WERI-Rb-1 (cell line): ENCODE measurements at regions not wholly inside any gene's neighbourhood (a gene's known extent, or its start where the extent isn't known, plus 50 kb on each side); places are given as distances from the start of the nearest gene placed in this dataset.

Experiments used
- DNase-seq: peaks from one replicate; pipeline ENCODE4 v3.0.0-alpha.2; 2020
- H3K27ac ChIP-seq: fragments of 250-450 bp; sonication (Bioruptor Pico); 2 replicates; pipeline ENCODE4 v1.5.1; 2020; ENCODE audit warnings: mild to moderate bottlenecking, moderate library complexity
- H3K27me3 ChIP-seq: fragments of 250-450 bp; sonication (Bioruptor Pico); 2 replicates; pipeline ENCODE4 v1.5.1; 2021; ENCODE audit warnings: mild to moderate bottlenecking, low read depth, moderate library complexity; ENCODE audit not compliant: insufficient read depth, severe bottlenecking
- H3K36me3 ChIP-seq: fragments of 250-450 bp; sonication (Bioruptor Pico); 2 replicates; pipeline ENCODE4 v1.5.1; 2020; ENCODE audit warnings: mild to moderate bottlenecking, moderate library complexity
- H3K4me3 ChIP-seq: 2 replicates; pipeline ENCODE4 v1.5.1; 2011; ENCODE audit warnings: low read depth, mild to moderate bottlenecking, control low read depth, low read length
- H3K9me3 ChIP-seq: fragments of 250-450 bp; sonication (Bioruptor Pico); 2 replicates; pipeline ENCODE4 v1.5.1; 2021; ENCODE audit warnings: mild to moderate bottlenecking, moderate library complexity; ENCODE audit not compliant: severe bottlenecking
- TF ChIP-seq, protein P1 (sequence below): IDR thresholded peaks from 2 replicates; pipeline ENCODE4 v1.5.1; 2011; ENCODE audit warnings: low read depth, mild to moderate bottlenecking, control low read depth, inconsistent platforms, low read length

DNA sequence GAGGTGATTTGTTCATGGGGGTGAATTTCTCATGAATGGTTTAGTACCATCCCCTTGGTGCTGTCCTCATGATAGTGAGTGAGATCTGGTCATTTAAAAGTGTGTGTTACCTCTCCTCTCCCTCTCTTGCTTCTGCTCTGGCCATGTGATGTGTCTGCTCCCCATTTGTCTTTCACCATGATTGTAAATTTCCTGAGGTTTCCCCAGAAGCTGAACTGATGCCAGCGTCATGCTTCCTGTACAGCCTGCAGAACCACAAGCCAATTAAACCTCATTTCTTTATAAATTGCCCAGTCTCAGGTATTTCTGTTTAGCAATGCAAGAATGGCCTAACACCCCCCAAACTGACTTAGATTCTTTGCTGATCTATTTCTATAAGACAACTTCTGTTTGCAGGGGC, 249.4 kb upstream of the B3GALT2 start:
- TF ChIP-seq, protein P1, sequence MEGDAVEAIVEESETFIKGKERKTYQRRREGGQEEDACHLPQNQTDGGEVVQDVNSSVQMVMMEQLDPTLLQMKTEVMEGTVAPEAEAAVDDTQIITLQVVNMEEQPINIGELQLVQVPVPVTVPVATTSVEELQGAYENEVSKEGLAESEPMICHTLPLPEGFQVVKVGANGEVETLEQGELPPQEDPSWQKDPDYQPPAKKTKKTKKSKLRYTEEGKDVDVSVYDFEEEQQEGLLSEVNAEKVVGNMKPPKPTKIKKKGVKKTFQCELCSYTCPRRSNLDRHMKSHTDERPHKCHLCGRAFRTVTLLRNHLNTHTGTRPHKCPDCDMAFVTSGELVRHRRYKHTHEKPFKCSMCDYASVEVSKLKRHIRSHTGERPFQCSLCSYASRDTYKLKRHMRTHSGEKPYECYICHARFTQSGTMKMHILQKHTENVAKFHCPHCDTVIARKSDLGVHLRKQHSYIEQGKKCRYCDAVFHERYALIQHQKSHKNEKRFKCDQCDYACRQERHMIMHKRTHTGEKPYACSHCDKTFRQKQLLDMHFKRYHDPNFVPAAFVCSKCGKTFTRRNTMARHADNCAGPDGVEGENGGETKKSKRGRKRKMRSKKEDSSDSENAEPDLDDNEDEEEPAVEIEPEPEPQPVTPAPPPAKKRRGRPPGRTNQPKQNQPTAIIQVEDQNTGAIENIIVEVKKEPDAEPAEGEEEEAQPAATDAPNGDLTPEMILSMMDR = no peak
- no peak overlapping the region for H3K4me3 ChIP-seq
- H3K9me3 ChIP-seq = peaks cover 19% of the 10 kb centered on the region
- H3K27me3 ChIP-seq = no peaks in the 10 kb centered on the region
- DNase-seq = no peak
- no peak overlapping the region for H3K27ac ChIP-seq
- H3K36me3 ChIP-seq = no peaks in the 10 kb centered on the region

DNA sequence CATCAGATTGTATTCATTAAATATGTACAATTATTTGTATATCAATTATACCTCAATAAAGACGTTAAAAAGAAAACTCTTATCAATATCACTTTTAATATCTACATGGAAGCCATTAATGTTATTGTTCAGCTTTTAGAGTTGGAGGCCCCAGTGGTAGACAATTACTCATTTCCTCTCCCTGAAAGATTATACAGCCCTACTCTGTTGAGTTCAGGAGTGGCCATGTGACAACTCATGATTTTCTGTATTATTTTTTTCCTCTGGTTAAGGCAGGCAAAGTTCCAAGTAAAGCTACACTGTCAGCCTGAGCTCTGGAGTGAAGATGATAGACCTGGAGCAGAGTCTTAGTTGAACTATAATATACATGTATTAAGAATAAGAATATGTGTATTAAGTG, 247.9 kb upstream of the B3GALT2 start:
- no peak for DNase-seq
- Histone ChIP-seq H3K27ac (no peak overlapping the region), H3K4me3 (no peak overlapping the region), H3K36me3 (no peaks in the 10 kb centered on the region), H3K9me3 (peaks cover 19% of the 10 kb centered on the region), H3K27me3 (no peaks in the 10 kb centered on the region)
- TF ChIP-seq, protein P1 = no peak

DNA sequence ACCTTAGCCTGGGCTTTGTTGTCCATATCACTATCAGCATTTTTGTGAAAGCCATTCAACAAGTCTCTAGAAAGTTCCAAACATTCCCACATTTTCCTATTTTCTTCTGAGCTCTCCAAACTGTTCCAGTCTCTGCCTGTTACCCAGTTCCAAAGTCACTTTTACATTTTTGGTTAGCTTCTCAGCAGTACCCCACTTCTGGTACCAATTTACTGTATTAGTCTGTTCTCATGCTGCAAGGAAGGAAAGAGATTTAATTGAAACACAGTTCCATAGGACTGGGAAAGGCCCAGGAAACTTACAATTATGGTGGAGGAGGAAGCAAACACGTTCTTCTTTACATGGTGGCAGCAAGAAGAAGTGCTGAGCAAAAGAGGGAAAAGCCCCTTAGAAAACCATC, 247.2 kb upstream of the B3GALT2 start:
- Histone ChIP-seq H3K4me3 (no peak overlapping the region), H3K9me3 (peaks cover 19% of the 10 kb centered on the region), H3K36me3 (no peaks in the 10 kb centered on the region), H3K27ac (no peak overlapping the region), H3K27me3 (no peaks in the 10 kb centered on the region)
- no peak for DNase-seq
- TF ChIP-seq, protein P1 = no peak

DNA sequence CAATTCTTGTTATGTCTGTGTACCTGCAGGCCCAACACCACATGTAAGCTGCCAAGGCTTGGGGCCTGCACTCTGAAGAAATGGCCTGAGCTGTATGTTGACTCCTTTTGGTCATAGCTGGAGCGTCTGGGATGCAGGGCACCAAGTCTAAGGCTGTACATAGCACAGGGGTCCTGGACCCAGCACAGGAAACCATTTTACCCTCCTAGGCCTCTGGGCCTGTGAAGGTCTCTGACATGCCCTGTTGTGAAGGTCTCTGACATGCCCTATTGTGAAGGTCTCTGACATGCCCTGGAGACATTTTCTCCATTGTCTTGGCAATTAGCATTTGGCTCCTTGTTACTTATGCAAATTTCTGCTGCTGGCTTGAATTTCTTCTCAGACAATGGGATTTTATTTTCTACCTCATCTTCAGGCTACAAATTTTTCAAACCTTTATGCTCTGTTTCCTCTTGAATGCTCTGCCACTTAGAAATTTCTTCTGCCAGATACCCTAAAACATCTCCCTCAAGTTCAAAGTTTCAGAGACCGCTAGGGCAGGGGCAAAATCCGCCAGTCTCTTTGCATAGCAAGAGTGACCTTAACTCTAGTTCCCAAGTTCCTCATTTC, 246.7 kb upstream of the B3GALT2 start:
- Histone ChIP-seq H3K27ac (no peak overlapping the region), H3K36me3 (no peaks in the 10 kb centered on the region), H3K27me3 (no peaks in the 10 kb centered on the region), H3K4me3 (no peak overlapping the region), H3K9me3 (peaks cover 19% of the 10 kb centered on the region)
- no peak for DNase-seq
- TF ChIP-seq, protein P1 = no peak

DNA sequence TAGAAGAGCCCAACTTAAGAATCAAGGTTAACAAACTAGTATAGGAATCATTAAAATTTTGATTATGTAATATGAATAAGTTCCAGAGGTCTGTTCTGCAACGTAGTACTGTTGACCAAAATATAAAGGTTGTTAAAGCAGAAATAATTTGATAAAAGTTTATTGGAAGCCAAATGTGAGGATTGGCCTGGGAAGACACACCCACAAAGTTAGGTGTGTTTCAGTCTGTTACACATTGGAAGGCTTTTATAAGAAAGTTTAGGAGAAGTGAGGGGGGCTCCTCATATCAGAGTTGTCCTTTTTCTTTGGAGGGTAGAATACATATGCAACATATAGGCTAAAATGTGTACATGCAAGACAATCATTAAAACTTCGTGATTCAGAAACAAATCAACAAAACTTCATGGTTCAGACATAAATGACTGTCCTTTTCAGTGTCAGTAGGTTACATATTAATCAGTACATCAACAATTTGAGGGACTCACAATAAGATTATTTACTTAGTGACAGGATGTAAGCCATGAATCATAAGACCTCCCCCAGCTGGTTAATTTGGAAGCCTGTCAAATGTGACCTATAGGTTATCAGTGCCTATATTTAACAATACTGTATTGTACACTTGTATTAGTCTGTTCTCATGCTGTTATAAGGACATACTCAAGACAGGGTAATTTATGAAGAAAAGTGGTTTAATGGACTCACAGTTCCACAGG, 245.0 kb upstream of the B3GALT2 start:
- H3K27me3 ChIP-seq = no peaks in the 10 kb centered on the region
- H3K27ac ChIP-seq = no peak overlapping the region
- TF ChIP-seq, protein P1 = no peak
- DNase-seq = no peak
- no peak overlapping the region for H3K4me3 ChIP-seq
- H3K9me3 ChIP-seq = peaks cover 17% of the 10 kb centered on the region
- no peaks in the 10 kb centered on the region for H3K36me3 ChIP-seq
